Frontal cortex (tissue), 3 donors: ENCODE measurements at regions not wholly inside any gene's neighbourhood (a gene's known extent, or its start where the extent isn't known, plus 50 kb on each side); places are given as distances from the start of the nearest gene placed in this dataset.

Experiments used
- DNase-seq, 2 donors: peaks; one replicate each; pipeline ENCODE4 v3.0.0; 2012; ENCODE audit warnings: low spot score in 2 of 2
- FAIRE-seq: peaks from 2 replicates; lab custom pipeline; 2012; peaks lifted over from hg19 to GRCh38; lab: Jason Lieb, UNC
- donor health status: control.
- donor health status: control.
- donor health status: control.

GRCh38 chr1:59092126-59092525 is 204.8 kb upstream of the FGGY start:
- DNase-seq (no peak), FAIRE-seq (no peak)

GRCh38 chr1:59094001-59094400 is 202.9 kb upstream of the FGGY start:
- DNase-seq (no peak), FAIRE-seq (no peak)

GRCh38 chr1:59096501-59096900 is 200.4 kb upstream of the FGGY start:
- FAIRE-seq (no peak), DNase-seq (no peak)

GRCh38 chr1:59098655-59099054 is 198.2 kb upstream of the FGGY start:
- no peak for FAIRE-seq
- no peak for DNase-seq

GRCh38 chr1:59100708-59101374 is 196.1 kb upstream of the FGGY start:
- no peak for DNase-seq
- FAIRE-seq: no peak

GRCh38 chr1:59101518-59101917 is 195.4 kb upstream of the FGGY start:
- FAIRE-seq (no peak), DNase-seq (no peak)

- DNase-seq: no peak
- no peak for FAIRE-seq
These were observed 193.4 kb upstream of the FGGY start for GRCh38 chr1:59103457-59103856.

GRCh38 chr1:59104191-59104760 is 192.6 kb upstream of the FGGY start:
- FAIRE-seq: no peak
- no peak for DNase-seq

GRCh38 chr1:59105548-59106507 is 191.1 kb upstream of the FGGY start:
- no peak for DNase-seq
- FAIRE-seq: no peak

- DNase-seq: no peak
- FAIRE-seq: no peak
These were observed 189.4 kb upstream of the FGGY start for GRCh38 chr1:59107516-59107915.

- DNase-seq: no peak
- no peak for FAIRE-seq
These were observed 189.0 kb upstream of the FGGY start for GRCh38 chr1:59107916-59108315.

GRCh38 chr1:59108481-59109317 is 188.2 kb upstream of the FGGY start:
- DNase-seq: no peak
- no peak for FAIRE-seq

- FAIRE-seq (no peak), DNase-seq (no peak)
These were observed 186.6 kb upstream of the FGGY start for GRCh38 chr1:59110271-59110670.

- FAIRE-seq: no peak
- no peak for DNase-seq
These were observed 182.9 kb upstream of the FGGY start for GRCh38 chr1:59113876-59114457.

- FAIRE-seq: no peak
These were observed 181.0 kb upstream of the FGGY start for GRCh38 chr1:59115865-59116264.

GRCh38 chr1:59116920-59117542 is 179.9 kb upstream of the FGGY start:
- DNase-seq (no peak), FAIRE-seq (no peak)

More at GRCh38 chr1:59115865-59116264, 181.0 kb upstream of the FGGY start:
- no peak for DNase-seq

GRCh38 chr1:59122527-59122926 is 174.4 kb upstream of the FGGY start:
- no peak for FAIRE-seq
- no peak for DNase-seq

- no peak for FAIRE-seq
- DNase-seq: no peak
These were observed 173.7 kb upstream of the FGGY start for GRCh38 chr1:59123081-59123681.

- DNase-seq (no peak), FAIRE-seq (no peak)
These were observed 172.7 kb upstream of the FGGY start for GRCh38 chr1:59124166-59124565.
